ENCODE measurements at regions not wholly inside any gene's neighbourhood (a gene's known extent, or its start where the extent isn't known, plus 50 kb on each side); places are given as distances from the start of the nearest gene placed in this dataset.

- H3K4me3 ChIP-seq (replicated peaks in 1 of 3) = no peak overlapping the region
- DNase-seq = no peak
- no peaks in the 10 kb centered on the region for H3K27me3 ChIP-seq
- no peaks in the 10 kb centered on the region for H3K9me3 ChIP-seq
- no peak for TF ChIP-seq CTCF (IDR thresholded peaks at IDR 0.05)
- TF ChIP-seq POLR2A (IDR thresholded peaks at IDR 0.05) = no peak
- no peaks in the 10 kb centered on the region for H3K4me1 ChIP-seq
- H3K36me3 ChIP-seq = no peaks in the 10 kb centered on the region
- intact Hi-C loops (cut with DNase I) = no loop called here
- 70 to 77% methylated on average over 3 of the region's 3 CpGs for WGBS, 2 donors
- H3K27ac ChIP-seq = no peak overlapping the region
Observed at GRCh38 chr9:106339882-106340281, 523.1 kb upstream of the ZNF462 start.

DNA sequence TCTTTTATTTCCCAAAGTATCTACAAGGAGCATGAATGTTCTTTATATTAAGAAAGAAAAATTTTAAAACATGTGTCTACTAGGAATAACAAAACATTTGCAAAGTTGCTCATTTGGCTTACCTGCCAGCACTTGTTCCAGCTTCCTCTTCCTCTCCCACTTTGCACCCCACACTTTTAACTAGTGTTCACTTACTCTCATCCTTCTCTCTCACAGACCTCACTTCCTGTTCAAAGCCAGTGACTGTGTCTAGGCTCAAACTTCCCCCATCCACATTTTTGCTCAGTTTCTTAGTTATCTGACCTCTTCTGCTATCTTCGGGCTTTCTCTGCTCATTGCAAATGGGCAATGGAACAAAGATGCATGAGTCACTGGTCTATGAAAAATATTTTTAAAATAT lies 512.2 kb upstream of the ZNF462 start:
- intact Hi-C loops (cut with DNase I) = no loop called here
- H3K9me3 ChIP-seq = no peaks in the 10 kb centered on the region
- no peak overlapping the region for H3K4me3 ChIP-seq (replicated peaks in 1 of 3)
- H3K4me1 ChIP-seq = no peaks in the 10 kb centered on the region
- H3K36me3 ChIP-seq = no peaks in the 10 kb centered on the region
- no peak overlapping the region for H3K27ac ChIP-seq
- no peak for DNase-seq
- TF ChIP-seq CTCF (IDR thresholded peaks at IDR 0.05) = no peak
- H3K27me3 ChIP-seq = no peaks in the 10 kb centered on the region
- 74 to 75% methylated on average over 1 of the region's 1 CpG for WGBS, 2 donors

GRCh38 chr9:106356924-106357323 lies 506.0 kb upstream of the ZNF462 start:
- Histone ChIP-seq H3K27ac (no peak overlapping the region), H3K27me3 (no peaks in the 10 kb centered on the region), H3K4me3 (replicated peaks in 1 of 3) (no peak overlapping the region), H3K4me1 (no peaks in the 10 kb centered on the region), H3K9me3 (no peaks in the 10 kb centered on the region), H3K36me3 (no peaks in the 10 kb centered on the region)
- no peak for DNase-seq
- intact Hi-C loops (cut with DNase I) = no loop called here
- no peak for TF ChIP-seq POLR2A (IDR thresholded peaks at IDR 0.05)
- no peak for TF ChIP-seq CTCF (IDR thresholded peaks at IDR 0.05)

- 100% methylated on average over 1 of the region's 1 CpG for WGBS, 2 donors
- Histone ChIP-seq H3K9me3 (no peaks in the 10 kb centered on the region), H3K27ac (no peak overlapping the region), H3K27me3 (no peaks in the 10 kb centered on the region), H3K4me1 (no peaks in the 10 kb centered on the region), H3K36me3 (no peaks in the 10 kb centered on the region), H3K4me3 (replicated peaks in 1 of 3) (no peak overlapping the region)
- intact Hi-C loops (cut with DNase I) = no loop called here
- TF ChIP-seq CTCF (IDR thresholded peaks at IDR 0.05) (no peak), POLR2A (IDR thresholded peaks at IDR 0.05) (no peak)
- DNase-seq = no peak
Observed at GRCh38 chr9:106358331-106358730, 504.6 kb upstream of the ZNF462 start.

GRCh38 chr9:106376689-106377088 lies 486.3 kb upstream of the ZNF462 start:
- no peak for TF ChIP-seq CTCF (IDR thresholded peaks at IDR 0.05)
- TF ChIP-seq POLR2A (IDR thresholded peaks at IDR 0.05) = no peak
- no peaks in the 10 kb centered on the region for H3K27me3 ChIP-seq

More at GRCh38 chr9:106376689-106377088, 486.3 kb upstream of the ZNF462 start:
- Histone ChIP-seq H3K9me3 (no peaks in the 10 kb centered on the region), H3K36me3 (no peaks in the 10 kb centered on the region), H3K4me1 (no peaks in the 10 kb centered on the region), H3K27ac (no peak overlapping the region), H3K4me3 (replicated peaks in 1 of 3) (no peak overlapping the region)
- DNase-seq = no peak
- 93 to 98% methylated on average over 2 of the region's 2 CpGs for WGBS, 2 donors
- intact Hi-C loops (cut with DNase I) = no loop called here
